ENCODE measurements at regions not wholly inside any gene's neighbourhood (a gene's known extent, or its start where the extent isn't known, plus 50 kb on each side); places are given as distances from the start of the nearest gene placed in this dataset.

GRCh38 chr6:44016131-44016870 lies 111.0 kb downstream of the MRPL14 start (continued):
- no peak for TF ChIP-seq GTF3C2 (IDR thresholded peaks at IDR 0.05; ENCODE audit: borderline replicate concordance, extremely low read depth, insufficient read length)

GRCh38 chr6:44012078-44012493 lies 115.2 kb downstream of the MRPL14 start:
- intact Hi-C loops (cut with micrococcal nuclease) (loop anchor here (5.0 kb wide), 1 partner anchor 50 kb away; no protein-coding TSS in a partner anchor), in situ Hi-C loops (cut with MboI) (no loop called here)
- BruUV-seq (replicated peaks): no TSS peak
- WGBS (ENCODE audit: insufficient coverage, low coverage, missing lambda C conversion rate): 2% methylated on average over 3 of the region's 3 CpGs
- no peak overlapping the region; the same call in 1 of the 2 replicates for H3K4me2 ChIP-seq (ENCODE audit: insufficient read depth, low read length)
- no peaks in the 10 kb centered on the region for H3K79me2 ChIP-seq (ENCODE audit: control insufficient read depth, insufficient read depth, low read length)
- H3K4me1 ChIP-seq (replicated peaks in 1 of 2; ENCODE audit: control insufficient read depth in 2 of 2, insufficient read depth in 2 of 2, low read length in 2 of 2): peaks cover 0 to 17% of the 10 kb centered on the region in 2 experiments; a peak in 4 of 5 replicates
- ATAC-seq: peak; percentile 15; the same call in 2 of the 3 replicates
- no peaks in the 10 kb centered on the region for H4K20me1 ChIP-seq (replicated peaks; ENCODE audit: control insufficient read depth, insufficient read depth, low read length)
- H3K4me3 ChIP-seq: no peak overlapping the region
- no peak for FAIRE-seq
- POLR2A ChIA-PET: interaction anchor here (0.6 to 1.4 kb wide), 7 partner anchors 11 to 74 kb away, joined by 3 to 4 read pairs (median 3); no protein-coding TSS in a partner anchor
- H3K36me3 ChIP-seq (ENCODE audit: control insufficient read depth, insufficient read depth, low read length): no peaks in the 10 kb centered on the region
- H3K9me3 ChIP-seq (replicated peaks; ENCODE audit: control insufficient read depth, insufficient read depth, low read depth, low read length): 0 out of 2 replicates have a peak, but pooled peaks cover under 1% of the 10 kb centered on the region
- H3K9ac ChIP-seq (ENCODE audit: insufficient read depth in 1 of 2, low read depth in 2 of 2, low read length in 2 of 2): no peak overlapping the region; a peak in 1 of 4 replicates
- DNase-seq (ENCODE audit: extremely low read depth in 1 of 4, low spot score in 3 of 4): peak in 1 of 4 experiments; percentile 40
- CTCF ChIA-PET (ENCODE audit: low intra/inter-chr PET ratio): no interaction called here
- no peaks in the 10 kb centered on the region for H3K9me1 ChIP-seq (ENCODE audit: control insufficient read depth, insufficient read depth, low read length)
- no peak overlapping the region for H2AFZ ChIP-seq (ENCODE audit: low read depth, low read length)
- H3K27me3 ChIP-seq (ENCODE audit: control insufficient read depth in 2 of 2, insufficient read depth in 2 of 2, low read length in 2 of 2): no peaks in the 10 kb centered on the region
- H3K27ac ChIP-seq (ENCODE audit: extremely low read depth, low read depth, low read length): no peak overlapping the region
- peak; percentile 66; the same call in 1 of the 2 replicates for TF ChIP-seq SOX6 (IDR thresholded peaks at IDR 0.05)
- no peak for TF ChIP-seq ZNF121 (CRISPR knock-in tag; conservative IDR thresholded peaks at IDR 0.05)
- TF ChIP-seq ATF7 (IDR thresholded peaks at IDR 0.05): peak; percentile 65
- peak; percentile 96 for TF ChIP-seq CEBPB (tag; IDR thresholded peaks at IDR 0.05)
- TF ChIP-seq ZEB2 (IDR thresholded peaks at IDR 0.05): peak; percentile 77; the same call in 1 of the 2 replicates
- peak; percentile 44 for TF ChIP-seq EP300 (IDR thresholded peaks at IDR 0.05; ENCODE audit: low read length)
- peak; percentile 60; the same call in 1 of the 2 replicates for TF ChIP-seq ESRRA (IDR thresholded peaks at IDR 0.05; ENCODE audit: borderline replicate concordance, low read depth)
- TF ChIP-seq CTBP1 (IDR thresholded peaks at IDR 0.05; ENCODE audit: borderline replicate concordance): peak; percentile 90
- TF ChIP-seq LEF1 (IDR thresholded peaks at IDR 0.05): peak; percentile 39; the same call in 1 of the 2 replicates
- 0 out of 4 replicates have a peak, but pooled peaks of 1 of the 2 experiments have one; percentile 8 for TF ChIP-seq RAD21 (CRISPR knock-in tag; conservative IDR thresholded peaks at IDR 0.05 in 1 of 2, IDR thresholded peaks at IDR 0.05 in 1 of 2)
- TF ChIP-seq TEAD1 (CRISPR knock-in tag; IDR thresholded peaks at IDR 0.05): no peak

Measured in K562 (cell line).